GM12892 (cell line): ENCODE measurements at regions not wholly inside any gene's neighbourhood (a gene's known extent, or its start where the extent isn't known, plus 50 kb on each side); places are given as distances from the start of the nearest gene placed in this dataset.

Source experiments
- POLR2A ChIP-seq: IDR thresholded peaks from 2 replicates; pipeline ENCODE4 v1.6.1; 2011; ENCODE audit warnings: low read depth, low read length, control low read depth
- POLR2AphosphoS5 ChIP-seq: IDR thresholded peaks from 2 replicates; pipeline ENCODE4 v1.6.1; 2011; ENCODE audit warnings: low read depth, low read length, control low read depth
- TAF1 ChIP-seq: IDR thresholded peaks from 2 replicates; pipeline ENCODE4 v1.6.1; 2011; ENCODE audit warnings: low read depth, mild to moderate bottlenecking, control low read depth, low read length, borderline replicate concordance

- no peak for TF ChIP-seq POLR2A
- TF ChIP-seq POLR2AphosphoS5 = no peak
- TF ChIP-seq TAF1 = no peak
Measured at GRCh38 chr9:120043448-120043847, 536.5 kb downstream of the CDK5RAP2 start.
